Right cardiac atrium (tissue), 5 donors: ENCODE measurements at regions not wholly inside any gene's neighbourhood (a gene's known extent, or its start where the extent isn't known, plus 50 kb on each side); places are given as distances from the start of the nearest gene placed in this dataset.
"Not testable (repeated sequence)": the region's sequence is repeated elsewhere in the genome, so short reads cannot be mapped to it uniquely, and the experiment has no call there.

Experiments used
- ATAC-seq, 2 donors: fragments of 200-7000 bp; cut with Tn5 transposase; one replicate each; pipeline versions ENCODE4 v1.8.0 to v1.9.1; 2020; ENCODE audit warnings: moderate library complexity in 2 of 2, mild to moderate bottlenecking in 1 of 2
- DNase-seq, 3 donors: peaks; one replicate each; pipeline ENCODE4 v3.0.0-alpha.2; 2020
- H3K27ac ChIP-seq: one replicate; pipeline ENCODE4 v1.5.1; 2013; ENCODE audit warnings: mild to moderate bottlenecking, low read length, control low read depth, moderate library complexity
- H3K27me3 ChIP-seq: one replicate; pipeline ENCODE4 v1.6.1; 2013; ENCODE audit not compliant: control insufficient read depth, insufficient read depth
- H3K4me1 ChIP-seq: one replicate; pipeline ENCODE4 v1.6.1; 2013; ENCODE audit warnings: low read length; ENCODE audit not compliant: control insufficient read depth, insufficient read depth
- H3K4me3 ChIP-seq: one replicate; pipeline ENCODE4 v1.5.1; 2013; ENCODE audit warnings: low read length, control low read depth
- H3K9me3 ChIP-seq: one replicate; pipeline ENCODE4 v1.6.1; 2013; ENCODE audit warnings: low read length; ENCODE audit not compliant: control insufficient read depth
- WGBS: extraction: QIAGEN DNeasy Blood & Tissue Kit; methylation state at CpG from one replicate; pipeline ENCODE4 v1.1.7; 2013; 5-methylcytosine and 5-hydroxymethylcytosine counted together
- intact Hi-C, 4 donors: fragments of 100-400 bp; cut with DNase I; formaldehyde crosslinking; loops; one replicate each; pipeline versions ENCODE4 v1.11.0 to v1.14.0; 2022 to 2023
- donor health status: healthy with polysubstance abuse.
- donor health status: DM: no; HTN: yes; CAD: no.
- donor health status: DM: no; HTN: no; CAD: no.
- donor health status: DM: no; HTN: yes; CAD: no; lungs with severe emphysema.
- donor health status: DM: yes; HTN: yes; CAD: no.

GRCh38 chr10:108336836-108337235, 1172.3 kb upstream of the SORCS1 start:
- Histone ChIP-seq H3K4me1 (no peaks in the 10 kb centered on the region), H3K9me3 (no peaks in the 10 kb centered on the region), H3K27me3 (no peaks in the 10 kb centered on the region), H3K4me3 (no peak overlapping the region), H3K27ac (no peak overlapping the region)
- ATAC-seq (no peak), DNase-seq (no peak)
- intact Hi-C loops: no loop called here

GRCh38 chr10:108327706-108328105, 1163.2 kb upstream of the SORCS1 start:
- Histone ChIP-seq H3K4me3 (no peak overlapping the region), H3K27me3 (no peaks in the 10 kb centered on the region), H3K9me3 (no peaks in the 10 kb centered on the region), H3K27ac (no peak overlapping the region), H3K4me1 (no peaks in the 10 kb centered on the region)
- WGBS: 87% methylated on average over 3 of the region's 3 CpGs
- intact Hi-C loops: no loop called here
- ATAC-seq (no peak), DNase-seq (no peak)

DNA sequence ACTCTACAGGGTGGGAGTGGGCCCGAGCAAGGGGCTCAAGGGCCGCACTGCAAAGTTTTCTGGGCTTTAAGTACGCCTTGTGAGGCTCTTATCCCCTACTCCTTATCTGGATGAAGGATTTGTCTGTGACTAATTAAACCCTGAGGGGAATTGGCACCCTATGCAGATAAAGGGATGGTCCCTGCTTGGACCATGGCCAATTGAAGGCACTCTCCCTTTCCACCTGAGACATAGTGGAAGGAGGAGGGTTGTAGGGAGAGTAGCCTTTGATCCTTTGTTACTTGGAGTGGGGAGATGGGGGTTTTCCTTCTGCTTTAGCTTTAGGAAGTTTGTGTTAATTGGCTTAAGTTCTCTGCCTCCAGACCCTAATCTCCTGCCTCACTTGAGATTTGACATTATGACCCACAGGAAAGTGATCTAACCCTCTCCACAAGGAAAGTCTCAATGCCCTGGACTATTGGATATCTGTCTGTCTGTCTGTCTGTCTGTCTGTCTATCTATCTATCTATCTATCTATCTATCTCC, 1158.8 kb upstream of the SORCS1 start:
- H3K4me3 ChIP-seq: no peak overlapping the region
- H3K27ac ChIP-seq: no peak overlapping the region
- 53% methylated on average over 3 of the region's 3 CpGs for WGBS
- DNase-seq (no peak), ATAC-seq (no peak)
- intact Hi-C loops: no loop called here
- no peaks in the 10 kb centered on the region for H3K27me3 ChIP-seq
- no peaks in the 10 kb centered on the region for H3K9me3 ChIP-seq
- no peaks in the 10 kb centered on the region for H3K4me1 ChIP-seq

DNA sequence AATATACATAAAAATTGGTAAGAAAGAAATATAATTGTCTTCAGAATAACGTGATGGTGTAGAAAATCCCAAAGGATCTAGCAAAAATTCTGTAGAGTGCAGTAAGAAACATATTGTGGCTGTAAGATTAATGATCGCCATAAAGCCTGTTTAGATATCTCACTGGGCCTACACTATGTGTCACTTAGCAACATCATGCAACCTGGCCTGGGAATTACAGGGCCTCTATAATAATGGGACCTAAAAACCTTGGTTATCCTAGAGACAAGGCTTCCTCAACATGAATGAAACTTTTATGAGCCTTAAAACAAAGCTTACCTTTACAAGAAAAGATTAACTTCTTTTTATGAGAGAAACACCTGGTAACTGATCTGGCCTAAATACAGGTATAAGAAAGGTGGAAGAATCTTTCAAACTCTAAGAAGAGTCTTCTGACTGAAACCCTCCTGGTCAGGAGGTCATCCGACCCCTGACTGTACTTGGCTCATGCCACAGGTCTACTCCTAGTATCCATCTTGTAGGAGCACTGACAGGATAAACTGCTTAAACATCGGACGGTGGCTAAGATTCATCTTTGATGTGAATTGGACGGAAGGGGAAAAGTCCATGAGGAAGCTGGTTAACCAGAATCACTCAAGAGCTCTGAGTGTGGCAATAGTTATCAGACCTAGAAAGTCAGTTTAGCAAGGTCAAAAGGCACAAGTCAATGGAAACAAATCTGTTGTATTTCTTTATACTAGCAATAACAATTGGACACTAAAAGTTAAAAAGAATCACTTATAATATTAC, 1155.1 kb upstream of the SORCS1 start:
- Histone ChIP-seq H3K9me3 (no peaks in the 10 kb centered on the region), H3K27me3 (no peaks in the 10 kb centered on the region), H3K4me1 (no peaks in the 10 kb centered on the region), H3K27ac (no peak overlapping the region), H3K4me3 (no peak overlapping the region)
- ATAC-seq (no peak), DNase-seq (no peak)
- intact Hi-C loops: no loop called here
- WGBS: 78% methylated on average over 6 of the region's 6 CpGs

DNA sequence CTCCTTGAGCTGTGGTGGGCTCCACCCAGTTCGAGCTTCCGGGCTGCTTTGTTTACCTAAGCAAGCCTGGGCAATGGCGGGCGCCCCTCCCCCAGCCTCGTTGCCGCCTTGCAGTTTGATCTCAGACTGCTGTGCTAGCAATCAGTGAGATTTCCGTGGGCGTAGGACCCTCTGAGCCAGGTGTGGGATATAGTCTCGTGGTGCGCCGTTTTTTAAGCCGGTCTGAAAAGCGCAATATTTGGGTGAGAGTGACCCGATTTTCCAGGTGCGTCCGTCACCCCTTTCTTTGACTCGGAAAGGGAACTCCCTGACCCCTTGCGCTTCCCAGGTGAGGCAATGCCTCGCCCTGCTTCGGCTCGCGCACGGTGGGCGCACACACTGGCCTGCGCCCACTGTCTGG, 1151.1 kb upstream of the SORCS1 start:
- 69% methylated on average over 16 of the region's 25 CpGs for WGBS
- not testable (repeated sequence) for DNase-seq, ATAC-seq

GRCh38 chr10:108307925-108308312, 1143.4 kb upstream of the SORCS1 start:
- intact Hi-C loops: no loop called here
- Histone ChIP-seq H3K9me3 (no peaks in the 10 kb centered on the region), H3K27me3 (no peaks in the 10 kb centered on the region), H3K4me1 (no peaks in the 10 kb centered on the region), H3K4me3 (no peak overlapping the region), H3K27ac (no peak overlapping the region)
- no peak for ATAC-seq
- 91% methylated on average over 7 of the region's 7 CpGs for whole genome bisulfite sequencing
- no peak for DNase-seq

More for the DNA sequence above, 1151.1 kb upstream of the SORCS1 start:
- intact Hi-C loops, H3K4me3 ChIP-seq, H3K4me1 ChIP-seq, H3K27me3 ChIP-seq, H3K9me3 ChIP-seq, H3K27ac ChIP-seq: not testable (repeated sequence)

- no peaks in the 10 kb centered on the region for H3K4me1 ChIP-seq
- no peak for DNase-seq
- intact Hi-C loops: no loop called here
- ATAC-seq: no peak
- no peaks in the 10 kb centered on the region for H3K9me3 ChIP-seq
- no peak overlapping the region for H3K4me3 ChIP-seq
- no peaks in the 10 kb centered on the region for H3K27me3 ChIP-seq
- no peak overlapping the region for H3K27ac ChIP-seq
Measured at GRCh38 chr10:108307250-108307924, 1142.9 kb upstream of the SORCS1 start.

DNA sequence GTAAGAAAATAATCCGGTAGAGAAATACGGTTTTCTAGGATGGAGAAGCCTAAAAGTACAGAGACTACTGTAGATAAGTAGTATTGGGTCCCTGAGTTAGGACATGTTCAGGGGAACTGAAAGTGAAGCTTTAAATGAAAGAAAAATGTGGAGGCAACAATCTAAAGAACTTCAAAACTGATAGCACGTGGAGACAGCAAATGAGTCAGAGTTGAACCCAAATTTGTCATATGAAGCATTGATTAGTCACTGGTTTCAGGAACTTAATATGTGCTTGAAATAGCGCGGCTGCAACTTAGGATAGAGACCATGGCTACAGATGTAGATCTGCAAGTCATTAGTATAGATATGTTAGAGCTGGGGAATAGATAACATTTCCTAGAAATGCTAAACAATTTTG, 1138.6 kb upstream of the SORCS1 start:
- DNase-seq (no peak), ATAC-seq (no peak)
- H3K4me1 ChIP-seq: no peaks in the 10 kb centered on the region
- no peak overlapping the region for H3K4me3 ChIP-seq
- no peaks in the 10 kb centered on the region for H3K9me3 ChIP-seq
- no peak overlapping the region for H3K27ac ChIP-seq
- WGBS: 83% methylated on average over 5 of the region's 5 CpGs
- intact Hi-C loops: no loop called here
- H3K27me3 ChIP-seq: no peaks in the 10 kb centered on the region

GRCh38 chr10:108301002-108301401, 1136.5 kb upstream of the SORCS1 start:
- DNase-seq: no peak
- WGBS: 65% methylated on average over 3 of the region's 3 CpGs
- Histone ChIP-seq H3K27ac (no peak overlapping the region), H3K27me3 (no peaks in the 10 kb centered on the region), H3K4me3 (no peak overlapping the region), H3K4me1 (no peaks in the 10 kb centered on the region), H3K9me3 (no peaks in the 10 kb centered on the region)
- intact Hi-C loops: no loop called here
- ATAC-seq: no peak

- no peak for DNase-seq
- H3K9me3 ChIP-seq: no peaks in the 10 kb centered on the region
- no peak overlapping the region for H3K4me3 ChIP-seq
- ATAC-seq: no peak
- 73% methylated on average over 4 of the region's 4 CpGs for WGBS
- intact Hi-C loops: no loop called here
- H3K4me1 ChIP-seq: no peaks in the 10 kb centered on the region
- no peaks in the 10 kb centered on the region for H3K27me3 ChIP-seq
- no peak overlapping the region for H3K27ac ChIP-seq
Measured at GRCh38 chr10:108290823-108291222, 1126.3 kb upstream of the SORCS1 start.

DNA sequence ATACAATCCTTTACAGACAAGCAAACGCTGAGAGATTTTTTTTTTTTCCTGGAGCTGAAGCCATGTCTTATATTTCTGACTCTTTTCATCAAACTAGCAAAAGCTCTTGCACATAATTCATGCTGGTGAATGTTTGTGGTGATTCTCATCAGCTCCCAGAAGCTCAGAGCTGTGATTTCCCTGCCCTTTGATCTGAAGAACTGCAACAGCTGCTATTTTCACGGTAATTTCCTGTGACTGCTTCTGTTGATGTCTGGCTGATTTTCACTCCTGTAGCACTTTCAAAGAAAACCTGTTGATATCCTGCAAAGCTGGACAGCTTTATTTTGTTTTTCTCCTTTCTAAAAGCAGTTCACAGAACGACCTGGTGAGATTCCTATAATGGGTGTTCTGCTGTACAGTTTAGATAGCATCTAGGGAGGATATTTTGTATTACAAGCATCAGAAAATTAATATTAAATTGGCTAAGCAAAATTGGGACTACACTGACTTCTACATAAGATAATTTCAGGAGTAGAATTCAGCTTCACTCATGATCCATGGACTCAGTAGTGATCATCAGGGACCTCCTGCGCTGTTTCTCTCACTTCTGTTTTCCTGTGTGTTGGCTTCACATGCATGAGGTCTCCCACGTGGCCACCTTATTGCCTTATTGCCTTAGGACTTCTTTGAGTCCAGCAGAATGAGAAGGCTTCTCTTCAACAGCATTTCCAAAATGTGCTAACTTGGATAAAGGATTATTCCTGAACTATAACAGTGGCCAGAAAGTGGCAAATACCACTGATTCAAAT, 1111.6 kb upstream of the SORCS1 start:
- DNase-seq (no peak), ATAC-seq (no peak)
- no peaks in the 10 kb centered on the region for H3K4me1 ChIP-seq
- intact Hi-C loops: no loop called here
- H3K27me3 ChIP-seq: no peaks in the 10 kb centered on the region
- H3K9me3 ChIP-seq: no peaks in the 10 kb centered on the region
- H3K4me3 ChIP-seq: no peak overlapping the region
- no peak overlapping the region for H3K27ac ChIP-seq
- WGBS: 40% methylated on average over 5 of the region's 5 CpGs
